Liver (tissue), 3 donors: ENCODE measurements at regions not wholly inside any gene's neighbourhood (a gene's known extent, or its start where the extent isn't known, plus 50 kb on each side); places are given as distances from the start of the nearest gene placed in this dataset.
"Not testable (repeated sequence)": the region's sequence is repeated elsewhere in the genome, so short reads cannot be mapped to it uniquely, and the experiment has no call there.

ENCODE experiments used
- FOXA1 ChIP-seq: IDR thresholded peaks from 2 replicates; pipeline ENCODE4 v1.6.1; 2016; ENCODE audit warnings: antibody characterized with exemption
- GABPA ChIP-seq, 2 donors: IDR thresholded peaks in 1 of 2; conservative IDR thresholded peaks in 1 of 2; 2 replicates each; pipeline ENCODE4 v1.6.1; 2016; ENCODE audit warnings: antibody characterized with exemption in 2 of 2, mild to moderate bottlenecking in 1 of 2, moderate library complexity in 1 of 2
- RAD21 ChIP-seq, 2 donors: IDR thresholded peaks; 2 replicates each; pipeline ENCODE4 v1.6.1; 2016; ENCODE audit warnings: antibody characterized with exemption in 2 of 2, mild to moderate bottlenecking in 2 of 2
- RXRA ChIP-seq, 2 donors: IDR thresholded peaks; 2 replicates each; pipeline ENCODE4 v1.6.1; 2017 to 2018; ENCODE audit warnings: antibody characterized with exemption in 2 of 2, mild to moderate bottlenecking in 1 of 2
- SP1 ChIP-seq: IDR thresholded peaks from 2 replicates; pipeline ENCODE4 v1.6.1; 2018; ENCODE audit warnings: antibody characterized with exemption, mild to moderate bottlenecking
- TAF1 ChIP-seq: conservative IDR thresholded peaks from 2 replicates; pipeline ENCODE4 v1.6.1; 2016; ENCODE audit warnings: antibody characterized with exemption, mild to moderate bottlenecking
- YY1 ChIP-seq: IDR thresholded peaks from 2 replicates; pipeline ENCODE4 v1.6.1; 2016; ENCODE audit warnings: antibody characterized with exemption, mild to moderate bottlenecking
- TF ChIP-seq, protein P1 (sequence below): fragments of 150-350 bp; IDR thresholded peaks from 2 replicates; pipeline ENCODE4 v1.5.1; 2017; ENCODE audit warnings: improper control_type of control experiment, low read depth, low read length; ENCODE audit not compliant: missing input control
- TF ChIP-seq, protein P2 (sequence below): IDR thresholded peaks from 2 replicates; pipeline ENCODE4 v1.6.1; 2016; ENCODE audit warnings: antibody characterized with exemption
- TF ChIP-seq, protein P3 (sequence below): IDR thresholded peaks from 2 replicates; pipeline ENCODE4 v1.6.1; 2016; ENCODE audit warnings: antibody characterized with exemption, mild to moderate bottlenecking
- donor health status: healthy.
- donor health status: healthy.

DNA sequence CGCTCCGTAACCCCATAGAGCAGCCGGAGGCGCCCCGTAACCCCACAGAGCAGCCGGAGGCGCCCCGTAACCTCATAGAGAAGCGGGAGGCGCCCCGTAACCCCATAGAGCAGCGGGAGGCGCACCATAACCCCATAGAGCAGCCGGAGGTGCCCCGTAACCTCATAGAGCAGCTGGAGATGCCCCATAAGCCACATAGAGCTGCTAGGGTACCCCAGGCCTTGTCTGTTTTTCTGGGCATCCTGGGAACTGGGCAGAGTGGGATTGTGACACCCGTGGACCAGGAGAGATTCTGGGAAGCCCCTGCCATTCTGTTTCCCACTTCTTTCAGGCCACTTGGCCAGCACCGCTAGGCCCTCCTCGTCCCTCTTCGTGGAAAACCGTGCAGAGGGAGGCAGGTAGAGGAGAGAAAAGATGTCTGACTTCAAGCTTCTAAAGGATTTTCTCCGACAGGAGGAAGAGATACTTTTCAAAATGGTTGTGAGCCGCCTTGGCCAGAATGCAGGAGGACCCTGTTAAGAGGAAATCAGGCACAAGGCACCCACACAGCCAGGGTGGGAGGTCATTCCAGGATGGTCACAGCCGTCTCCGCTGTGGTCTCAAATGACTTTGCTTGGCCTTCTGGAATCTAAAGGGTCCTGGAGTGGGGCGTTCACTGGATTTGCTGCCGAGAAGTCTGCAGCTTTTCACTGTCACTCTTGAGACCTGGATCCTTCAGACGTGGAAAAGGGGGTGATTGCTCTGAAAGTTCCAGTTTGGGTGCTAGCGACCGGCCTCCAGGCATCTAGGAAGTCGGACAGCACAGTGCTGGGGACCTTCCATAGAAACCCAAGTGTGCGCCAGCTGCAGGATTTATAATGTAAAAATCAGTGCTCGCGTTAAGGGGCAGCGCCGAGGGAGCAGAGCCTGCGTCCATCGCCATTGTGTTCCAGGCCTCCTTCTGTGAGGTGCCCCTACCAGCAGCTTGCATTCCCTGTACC, 178.3 kb upstream of the ZNF469 start:
- not testable (repeated sequence) for TF ChIP-seq GABPA (IDR thresholded peaks at IDR 0.05 in 1 of 2, conservative IDR thresholded peaks at IDR 0.05 in 1 of 2); RAD21 (IDR thresholded peaks at IDR 0.05); SP1; TAF1; YY1; RXRA (IDR thresholded peaks at IDR 0.05); FOXA1
- TF ChIP-seq, protein P1, sequence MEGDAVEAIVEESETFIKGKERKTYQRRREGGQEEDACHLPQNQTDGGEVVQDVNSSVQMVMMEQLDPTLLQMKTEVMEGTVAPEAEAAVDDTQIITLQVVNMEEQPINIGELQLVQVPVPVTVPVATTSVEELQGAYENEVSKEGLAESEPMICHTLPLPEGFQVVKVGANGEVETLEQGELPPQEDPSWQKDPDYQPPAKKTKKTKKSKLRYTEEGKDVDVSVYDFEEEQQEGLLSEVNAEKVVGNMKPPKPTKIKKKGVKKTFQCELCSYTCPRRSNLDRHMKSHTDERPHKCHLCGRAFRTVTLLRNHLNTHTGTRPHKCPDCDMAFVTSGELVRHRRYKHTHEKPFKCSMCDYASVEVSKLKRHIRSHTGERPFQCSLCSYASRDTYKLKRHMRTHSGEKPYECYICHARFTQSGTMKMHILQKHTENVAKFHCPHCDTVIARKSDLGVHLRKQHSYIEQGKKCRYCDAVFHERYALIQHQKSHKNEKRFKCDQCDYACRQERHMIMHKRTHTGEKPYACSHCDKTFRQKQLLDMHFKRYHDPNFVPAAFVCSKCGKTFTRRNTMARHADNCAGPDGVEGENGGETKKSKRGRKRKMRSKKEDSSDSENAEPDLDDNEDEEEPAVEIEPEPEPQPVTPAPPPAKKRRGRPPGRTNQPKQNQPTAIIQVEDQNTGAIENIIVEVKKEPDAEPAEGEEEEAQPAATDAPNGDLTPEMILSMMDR = not testable (repeated sequence)
- TF ChIP-seq, protein P2, sequence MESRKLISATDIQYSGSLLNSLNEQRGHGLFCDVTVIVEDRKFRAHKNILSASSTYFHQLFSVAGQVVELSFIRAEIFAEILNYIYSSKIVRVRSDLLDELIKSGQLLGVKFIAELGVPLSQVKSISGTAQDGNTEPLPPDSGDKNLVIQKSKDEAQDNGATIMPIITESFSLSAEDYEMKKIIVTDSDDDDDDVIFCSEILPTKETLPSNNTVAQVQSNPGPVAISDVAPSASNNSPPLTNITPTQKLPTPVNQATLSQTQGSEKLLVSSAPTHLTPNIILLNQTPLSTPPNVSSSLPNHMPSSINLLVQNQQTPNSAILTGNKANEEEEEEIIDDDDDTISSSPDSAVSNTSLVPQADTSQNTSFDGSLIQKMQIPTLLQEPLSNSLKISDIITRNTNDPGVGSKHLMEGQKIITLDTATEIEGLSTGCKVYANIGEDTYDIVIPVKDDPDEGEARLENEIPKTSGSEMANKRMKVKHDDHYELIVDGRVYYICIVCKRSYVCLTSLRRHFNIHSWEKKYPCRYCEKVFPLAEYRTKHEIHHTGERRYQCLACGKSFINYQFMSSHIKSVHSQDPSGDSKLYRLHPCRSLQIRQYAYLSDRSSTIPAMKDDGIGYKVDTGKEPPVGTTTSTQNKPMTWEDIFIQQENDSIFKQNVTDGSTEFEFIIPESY = not testable (repeated sequence)
- TF ChIP-seq, protein P3, sequence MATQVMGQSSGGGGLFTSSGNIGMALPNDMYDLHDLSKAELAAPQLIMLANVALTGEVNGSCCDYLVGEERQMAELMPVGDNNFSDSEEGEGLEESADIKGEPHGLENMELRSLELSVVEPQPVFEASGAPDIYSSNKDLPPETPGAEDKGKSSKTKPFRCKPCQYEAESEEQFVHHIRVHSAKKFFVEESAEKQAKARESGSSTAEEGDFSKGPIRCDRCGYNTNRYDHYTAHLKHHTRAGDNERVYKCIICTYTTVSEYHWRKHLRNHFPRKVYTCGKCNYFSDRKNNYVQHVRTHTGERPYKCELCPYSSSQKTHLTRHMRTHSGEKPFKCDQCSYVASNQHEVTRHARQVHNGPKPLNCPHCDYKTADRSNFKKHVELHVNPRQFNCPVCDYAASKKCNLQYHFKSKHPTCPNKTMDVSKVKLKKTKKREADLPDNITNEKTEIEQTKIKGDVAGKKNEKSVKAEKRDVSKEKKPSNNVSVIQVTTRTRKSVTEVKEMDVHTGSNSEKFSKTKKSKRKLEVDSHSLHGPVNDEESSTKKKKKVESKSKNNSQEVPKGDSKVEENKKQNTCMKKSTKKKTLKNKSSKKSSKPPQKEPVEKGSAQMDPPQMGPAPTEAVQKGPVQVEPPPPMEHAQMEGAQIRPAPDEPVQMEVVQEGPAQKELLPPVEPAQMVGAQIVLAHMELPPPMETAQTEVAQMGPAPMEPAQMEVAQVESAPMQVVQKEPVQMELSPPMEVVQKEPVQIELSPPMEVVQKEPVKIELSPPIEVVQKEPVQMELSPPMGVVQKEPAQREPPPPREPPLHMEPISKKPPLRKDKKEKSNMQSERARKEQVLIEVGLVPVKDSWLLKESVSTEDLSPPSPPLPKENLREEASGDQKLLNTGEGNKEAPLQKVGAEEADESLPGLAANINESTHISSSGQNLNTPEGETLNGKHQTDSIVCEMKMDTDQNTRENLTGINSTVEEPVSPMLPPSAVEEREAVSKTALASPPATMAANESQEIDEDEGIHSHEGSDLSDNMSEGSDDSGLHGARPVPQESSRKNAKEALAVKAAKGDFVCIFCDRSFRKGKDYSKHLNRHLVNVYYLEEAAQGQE = not testable (repeated sequence)
